NCI-H1048 (cell line): ENCODE measurements at regions not wholly inside any gene's neighbourhood (a gene's known extent, or its start where the extent isn't known, plus 50 kb on each side); places are given as distances from the start of the nearest gene placed in this dataset.
"Not testable (repeated sequence)": the region's sequence is repeated elsewhere in the genome, so short reads cannot be mapped to it uniquely, and the experiment has no call there.

Source experiments
- DNase-seq: peaks from one replicate; lab custom pipeline; 2025; lab: John Stamatoyannopoulos, UW

DNA sequence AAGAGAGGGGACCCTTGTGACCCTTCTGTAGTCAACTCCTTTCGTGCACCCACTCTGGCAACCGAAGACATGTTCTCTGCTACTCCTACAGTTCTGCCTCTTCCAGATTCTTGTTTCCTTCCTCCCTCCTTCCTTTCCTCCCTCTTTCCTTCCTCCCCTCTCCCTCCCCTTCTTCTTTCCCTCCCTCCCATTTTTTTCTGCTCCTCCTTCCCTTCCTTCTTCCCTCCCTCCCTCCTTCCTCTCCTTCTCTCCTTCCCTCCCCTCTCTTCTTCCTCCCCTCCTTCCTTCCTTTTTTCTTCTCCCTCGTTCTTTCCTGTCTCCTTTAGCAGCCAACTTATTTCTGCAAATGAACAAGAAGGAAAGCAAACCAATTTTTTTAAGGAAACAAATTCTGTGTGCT, 111.5 kb downstream of the NPTX2 start:
- no peak for DNase-seq

- no peak for DNase-seq
These were observed 112.0 kb downstream of the NPTX2 start for GRCh38 chr7:98729121-98729520.

DNA sequence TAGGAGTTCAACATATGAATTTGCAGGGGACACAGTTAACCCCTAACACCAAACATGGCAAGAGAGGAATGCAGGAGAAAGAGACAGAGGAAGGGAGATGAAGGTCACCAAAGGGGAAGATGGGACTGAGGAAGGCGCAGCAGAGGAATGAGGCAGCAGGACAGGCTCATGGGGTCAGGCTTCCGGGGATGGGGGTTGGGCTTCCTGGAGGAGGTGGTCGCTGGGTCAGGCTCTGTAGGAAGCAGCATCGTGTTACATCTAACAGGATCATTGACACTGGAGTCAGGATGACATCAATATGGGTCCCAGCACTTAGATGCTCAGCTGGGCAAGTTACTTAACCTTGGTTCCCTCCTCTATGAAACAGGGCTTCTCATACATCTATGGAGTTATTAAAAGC, 113.2 kb downstream of the NPTX2 start:
- DNase-seq, result no peak

DNA sequence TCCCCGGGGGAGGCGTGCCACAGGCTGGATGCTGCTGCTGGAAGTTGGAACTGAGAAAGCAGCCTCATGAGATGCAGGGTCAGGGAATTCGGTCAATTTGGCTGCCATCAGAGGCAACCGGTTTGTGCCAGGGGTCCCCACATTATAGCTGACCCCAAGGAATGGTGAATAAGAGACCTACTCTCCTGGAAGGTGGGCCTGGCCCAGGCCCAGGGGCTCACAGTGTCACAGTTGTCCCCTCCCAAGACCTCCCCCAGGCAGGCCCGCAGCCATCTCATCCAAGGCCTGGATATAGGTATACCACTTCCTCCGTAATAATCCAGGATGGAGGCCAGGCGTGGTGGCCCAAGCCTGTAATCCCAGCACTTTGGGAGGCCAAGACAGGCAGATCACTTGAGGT, 114.6 kb downstream of the NPTX2 start:
- no peak for DNase-seq

GRCh38 chr7:98733036-98733435, 116.0 kb downstream of the NPTX2 start:
- no peak for DNase-seq

GRCh38 chr7:98735801-98736200, 118.7 kb downstream of the NPTX2 start:
- DNase-seq, result no peak

- not testable (repeated sequence) for DNase-seq
These were observed 119.4 kb downstream of the NPTX2 start for GRCh38 chr7:98736461-98736860.

GRCh38 chr7:98737176-98737575, 120.1 kb downstream of the NPTX2 start:
- no peak for DNase-seq

DNA sequence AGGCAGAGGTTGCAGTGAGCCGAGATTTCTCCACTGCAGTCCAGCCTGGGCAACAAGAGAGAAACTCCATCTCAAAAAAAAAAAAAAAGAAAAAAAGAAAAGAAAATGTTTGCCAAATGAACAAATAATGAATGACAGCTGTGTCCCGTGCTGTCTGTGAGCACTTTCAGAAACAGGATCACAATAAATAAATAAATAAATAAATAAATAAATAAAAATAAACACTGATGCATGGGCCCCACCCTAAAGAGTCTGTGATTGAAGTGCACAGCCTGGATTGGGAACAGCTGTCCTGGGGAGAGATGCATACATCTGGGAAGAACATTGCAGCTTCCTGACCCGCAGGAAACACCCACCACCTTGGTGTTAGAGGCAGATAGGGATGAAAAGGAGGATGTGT, 123.6 kb downstream of the NPTX2 start:
- no peak for DNase-seq

DNA sequence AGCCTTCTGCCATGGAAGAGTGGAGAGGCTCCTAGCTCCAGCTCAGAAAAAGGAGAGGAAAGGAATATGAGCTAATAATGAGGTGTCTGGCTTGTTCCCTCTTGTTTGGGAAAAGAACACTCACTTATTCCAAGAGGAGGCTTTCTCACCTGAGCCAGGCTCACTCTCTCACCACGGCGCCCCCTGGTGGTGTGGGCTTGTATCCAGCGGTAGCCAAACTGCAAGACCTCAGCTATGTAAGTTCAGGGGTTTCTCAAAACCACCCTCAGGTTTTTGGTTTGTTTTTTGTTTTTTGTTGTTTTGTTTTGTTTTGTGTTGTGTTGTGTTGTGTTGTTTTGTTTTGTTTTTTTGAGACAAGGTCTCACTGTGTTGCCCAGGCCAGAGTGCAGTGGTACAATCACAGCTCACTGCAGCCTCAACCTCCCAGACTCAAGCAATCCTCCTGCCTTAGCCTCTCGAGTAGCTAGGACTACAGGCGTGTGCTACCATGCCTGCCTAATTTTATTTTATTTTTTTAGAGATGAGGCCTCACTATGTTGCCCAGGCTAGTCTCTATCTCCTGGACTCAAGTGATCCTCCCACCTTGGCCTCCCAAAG, 124.0 kb downstream of the TMEM130 start:
- DNase-seq, result peak; percentile 42

DNA sequence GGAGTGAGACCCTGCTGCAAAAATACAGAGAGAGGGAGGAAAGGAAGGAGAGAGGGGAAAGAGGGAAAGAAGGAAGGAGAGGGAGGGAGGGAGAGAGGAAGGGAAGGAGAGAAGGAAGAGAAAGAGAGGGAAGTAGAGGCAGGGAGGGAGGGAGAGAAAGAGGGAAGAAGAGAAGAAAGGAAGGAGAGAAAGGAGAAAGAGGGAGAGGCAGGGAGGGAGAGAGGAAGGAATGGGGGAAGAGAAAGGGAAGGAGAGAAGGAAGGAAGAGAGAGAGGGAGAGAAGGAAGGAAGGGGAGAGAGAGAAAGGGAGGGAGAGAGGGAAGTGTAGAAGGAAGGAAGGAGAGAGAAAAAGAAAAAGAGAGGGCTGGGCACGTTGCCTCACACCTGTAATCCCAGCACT, 121.7 kb downstream of the TMEM130 start:
- DNase-seq, result no peak

GRCh38 chr7:98753176-98753575, 116.6 kb downstream of the TMEM130 start:
- no peak for DNase-seq

DNA sequence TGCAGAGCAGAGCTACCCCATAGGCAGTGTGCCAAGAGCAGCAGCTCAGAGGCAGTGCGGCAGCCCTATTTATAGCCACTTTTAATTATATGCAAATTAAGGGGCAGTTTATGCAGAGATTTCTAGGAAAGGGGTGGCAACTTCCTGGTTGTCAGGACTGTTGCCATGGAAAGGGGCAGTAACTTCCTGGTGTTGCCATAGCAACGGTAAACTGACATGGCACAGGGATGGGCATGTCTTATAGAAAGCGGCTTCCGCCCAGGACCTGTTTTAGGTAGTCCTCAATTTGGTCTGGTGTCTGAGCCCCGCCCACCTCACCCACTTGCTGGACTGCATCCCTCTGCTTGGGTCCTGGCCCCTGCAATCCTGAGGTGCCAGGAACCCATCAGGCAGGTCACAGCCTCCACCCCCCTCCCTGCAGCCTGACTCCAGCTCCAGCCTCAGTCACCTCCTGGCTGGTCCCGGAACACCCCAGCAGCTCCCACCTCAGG, 115.8 kb downstream of the TMEM130 start:
- DNase-seq, result peak; percentile 82

DNA sequence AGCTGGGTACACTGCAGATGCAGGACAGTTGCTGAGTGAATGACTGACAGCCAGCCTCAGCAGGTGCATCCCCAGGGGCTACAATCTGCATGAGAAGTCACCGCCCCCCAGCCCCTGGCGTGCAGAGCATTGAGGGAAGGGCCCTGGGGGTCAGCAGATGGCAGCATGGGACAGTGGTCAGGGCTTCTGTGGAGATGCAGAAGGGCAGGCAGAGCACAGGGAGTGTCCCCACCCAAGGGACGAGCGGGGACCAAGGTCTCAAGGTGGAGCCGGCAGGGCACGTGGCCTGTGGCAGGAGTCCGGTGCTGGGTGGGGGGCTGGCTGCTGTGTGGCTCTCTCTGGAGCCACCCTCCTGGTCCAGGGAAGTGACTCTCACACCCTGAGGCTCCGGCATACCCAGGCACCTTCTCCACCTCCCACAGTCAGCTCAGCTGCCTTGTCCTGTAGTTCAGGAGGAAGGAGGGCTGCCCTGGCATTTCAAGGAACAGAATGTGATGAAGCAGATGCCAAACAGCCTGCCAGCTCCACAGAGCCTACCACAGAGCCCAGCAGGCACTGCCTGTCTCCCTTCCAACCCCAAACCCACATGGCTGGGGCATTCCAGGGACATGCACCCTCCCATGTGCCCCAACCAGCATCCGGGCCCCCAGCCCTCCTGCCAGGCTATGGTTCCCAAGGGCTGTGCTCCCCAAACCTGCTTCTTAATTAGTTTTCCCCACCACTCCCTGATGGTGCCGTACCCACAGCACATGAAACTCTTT, 114.5 kb downstream of the TMEM130 start:
- no peak for DNase-seq

- DNase-seq, result no peak
These were observed 111.7 kb downstream of the TMEM130 start for GRCh38 chr7:98758157-98758556.

GRCh38 chr7:98760201-98760651, 109.6 kb downstream of the TMEM130 start:
- DNase-seq, result no peak

GRCh38 chr7:98761225-98761624, 108.6 kb downstream of the TMEM130 start:
- no peak for DNase-seq

DNA sequence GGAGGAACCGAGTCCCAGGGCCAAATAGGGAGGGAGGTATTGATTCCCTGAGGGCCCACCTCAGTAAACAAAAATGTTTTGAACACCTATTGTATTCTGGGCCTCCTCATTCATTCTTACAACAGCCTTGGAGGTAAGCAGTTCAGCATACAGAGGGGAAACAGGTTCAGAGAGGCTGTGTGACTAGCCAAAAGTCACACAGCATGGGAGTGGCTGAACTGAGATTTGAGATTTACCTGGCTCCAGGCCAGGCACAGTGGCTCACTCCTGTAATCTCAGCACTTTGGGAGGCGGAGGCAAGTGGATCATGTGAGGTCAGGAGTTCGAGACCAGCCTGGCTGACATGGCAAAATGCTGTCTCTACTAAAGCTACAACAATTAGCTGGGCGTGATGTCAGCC, 107.2 kb downstream of the TMEM130 start:
- no peak for DNase-seq

- DNase-seq, result no peak
These were observed 106.4 kb downstream of the TMEM130 start for GRCh38 chr7:98763441-98763840.

DNA sequence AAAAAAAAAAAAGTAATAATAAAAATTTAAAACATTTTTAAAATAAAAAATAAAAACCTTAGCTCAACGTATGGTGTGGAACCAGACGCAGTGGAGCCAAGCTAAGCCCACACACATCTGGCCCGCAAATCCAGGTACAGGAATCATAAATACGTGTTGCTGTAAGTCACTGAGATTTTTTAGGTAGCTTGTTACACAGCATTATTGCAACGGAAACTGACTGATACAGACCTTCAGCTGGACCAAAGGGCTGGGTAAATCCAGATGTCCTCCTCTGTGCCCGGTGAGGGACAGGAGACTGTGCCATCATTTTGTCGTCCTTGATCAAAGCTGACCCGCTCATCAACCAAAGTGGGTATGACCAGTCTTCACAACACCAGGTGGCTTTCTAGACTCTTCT, 104.9 kb downstream of the TMEM130 start:
- DNase-seq, result no peak

- DNase-seq, result not testable (repeated sequence)
These were observed 99.7 kb downstream of the TMEM130 start for GRCh38 chr7:98770085-98770484.

GRCh38 chr7:98771519-98771918, 98.3 kb downstream of the TMEM130 start:
- no peak for DNase-seq

DNA sequence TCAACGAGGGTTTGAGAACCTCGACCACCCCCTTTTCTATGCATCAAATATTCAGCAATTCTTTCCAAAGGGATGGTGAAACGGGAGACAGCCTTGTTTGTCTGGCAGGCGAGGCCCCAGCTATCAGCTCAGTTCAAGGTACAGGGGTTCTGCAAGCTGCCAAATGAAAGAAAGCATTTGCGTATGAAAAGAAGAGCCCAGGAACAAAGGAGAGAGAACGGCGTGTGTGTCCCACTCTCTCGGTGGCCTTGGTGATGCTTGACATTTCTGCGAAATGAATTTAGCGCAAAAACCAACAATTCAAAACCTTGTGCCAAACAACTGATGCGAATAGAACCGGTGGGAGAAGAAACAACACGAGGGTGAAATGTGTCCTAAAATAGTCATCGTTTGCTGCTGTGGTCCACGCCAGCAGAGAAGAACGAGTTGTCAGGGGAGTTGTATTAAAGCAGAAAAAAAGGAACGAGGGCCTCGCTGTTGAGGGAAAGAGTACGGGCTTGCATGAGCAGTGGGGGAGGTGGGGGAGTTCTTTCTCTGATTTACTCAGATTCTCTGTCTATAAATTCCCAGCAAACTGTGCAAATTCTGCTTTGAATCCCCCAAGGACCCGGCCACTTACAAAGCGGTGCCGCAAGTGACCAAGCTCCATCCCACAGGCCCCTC, 97.7 kb downstream of the TMEM130 start:
- DNase-seq, result no peak
